ENCODE measurements at regions not wholly inside any gene's neighbourhood (a gene's known extent, or its start where the extent isn't known, plus 50 kb on each side); places are given as distances from the start of the nearest gene placed in this dataset.

GRCh38 chr2:6214471-6214870 is 522.3 kb downstream of the SOX11 start:
- no peak for TF ChIP-seq DZIP1 (CRISPR knock-in tag; IDR thresholded peaks at IDR 0.05)
- TF ChIP-seq ZNF740 (CRISPR knock-in tag; IDR thresholded peaks at IDR 0.05): no peak
- no peak for TF ChIP-seq ZNF850 (CRISPR knock-in tag; conservative IDR thresholded peaks at IDR 0.05)
- no peak for TF ChIP-seq KLF9 (CRISPR knock-in tag; IDR thresholded peaks at IDR 0.05; ENCODE audit: low read depth)
- no peak for TF ChIP-seq ZNF329 (CRISPR knock-in tag; IDR thresholded peaks at IDR 0.05; ENCODE audit: low read depth)
- TF ChIP-seq GLMP (CRISPR knock-in tag; IDR thresholded peaks at IDR 0.05; ENCODE audit: borderline replicate concordance): no peak
- TF ChIP-seq SMARCC2 (IDR thresholded peaks at IDR 0.05): no peak
- TF ChIP-seq RELA (CRISPR knock-in tag; IDR thresholded peaks at IDR 0.05): no peak
- TF ChIP-seq ZNF142 (CRISPR knock-in tag; IDR thresholded peaks at IDR 0.05): no peak
- TF ChIP-seq TCF7 (IDR thresholded peaks at IDR 0.05; ENCODE audit: low read depth): no peak
- no peak for TF ChIP-seq ZNF33B (CRISPR knock-in tag; IDR thresholded peaks at IDR 0.05)
- no peak for TF ChIP-seq ZBTB4 (CRISPR knock-in tag; IDR thresholded peaks at IDR 0.05; ENCODE audit: borderline replicate concordance)

More at GRCh38 chr2:6214471-6214870, 522.3 kb downstream of the SOX11 start:
- Histone ChIP-seq H3K27ac (ENCODE audit: extremely low read length, insufficient read depth, low read length) (no peak overlapping the region), H3K4me2 (ENCODE audit: low read depth, low read length) (no peak overlapping the region), H2AFZ (ENCODE audit: low read length) (no peak overlapping the region), H3K79me2 (ENCODE audit: insufficient read depth, low read length) (no peaks in the 10 kb centered on the region), H3K36me3 (replicated peaks in 1 of 2; ENCODE audit: control insufficient read depth in 1 of 2, insufficient read depth in 2 of 2, low read length in 2 of 2) (no peaks in the 10 kb centered on the region), H3K4me3 (replicated peaks in 1 of 3; ENCODE audit: insufficient read depth in 1 of 3, low read depth in 2 of 3, low read length in 3 of 3) (no peak overlapping the region), H3K4me1 (ENCODE audit: insufficient read depth, low read length) (no peaks in the 10 kb centered on the region), H3K9ac (ENCODE audit: insufficient read depth, low read depth, low read length) (no peak overlapping the region), H4K20me1 (ENCODE audit: insufficient read depth, low read length) (no peaks in the 10 kb centered on the region), H3K9me3 (ENCODE audit: low read length) (peaks cover 75% of the 10 kb centered on the region), H3K27me3 (ENCODE audit: control insufficient read depth in 1 of 2, insufficient read depth in 2 of 2, low read length in 2 of 2) (no peaks in the 10 kb centered on the region)
- in situ Hi-C loops (cut with HindIII; ENCODE audit: extremely low pct_ligation_motif_present, low pct_unique_long_range_greater_than_20kb): no loop called here
- ATAC-seq (no peak), FAIRE-seq (no peak), DNase-seq (ENCODE audit: low spot score) (no peak)
- ChIA-PET POLR2A (no interaction called here), CTCF (ENCODE audit: low intra/inter-chr PET ratio, low total read pairs) (no interaction called here)
- BruUV-seq (replicated peaks): no TSS peak
- intact Hi-C loops (cut with micrococcal nuclease; ENCODE audit: unreplicated experiment): no loop called here
- WGBS (ENCODE audit: low lambda C conversion rate): 30% methylated on average over 6 of the region's 6 CpGs

Measured in HepG2 (cell line).